ENCODE measurements at regions not wholly inside any gene's neighbourhood (a gene's known extent, or its start where the extent isn't known, plus 50 kb on each side); places are given as distances from the start of the nearest gene placed in this dataset.
"Not testable (repeated sequence)": the region's sequence is repeated elsewhere in the genome, so short reads cannot be mapped to it uniquely, and the experiment has no call there.

DNA sequence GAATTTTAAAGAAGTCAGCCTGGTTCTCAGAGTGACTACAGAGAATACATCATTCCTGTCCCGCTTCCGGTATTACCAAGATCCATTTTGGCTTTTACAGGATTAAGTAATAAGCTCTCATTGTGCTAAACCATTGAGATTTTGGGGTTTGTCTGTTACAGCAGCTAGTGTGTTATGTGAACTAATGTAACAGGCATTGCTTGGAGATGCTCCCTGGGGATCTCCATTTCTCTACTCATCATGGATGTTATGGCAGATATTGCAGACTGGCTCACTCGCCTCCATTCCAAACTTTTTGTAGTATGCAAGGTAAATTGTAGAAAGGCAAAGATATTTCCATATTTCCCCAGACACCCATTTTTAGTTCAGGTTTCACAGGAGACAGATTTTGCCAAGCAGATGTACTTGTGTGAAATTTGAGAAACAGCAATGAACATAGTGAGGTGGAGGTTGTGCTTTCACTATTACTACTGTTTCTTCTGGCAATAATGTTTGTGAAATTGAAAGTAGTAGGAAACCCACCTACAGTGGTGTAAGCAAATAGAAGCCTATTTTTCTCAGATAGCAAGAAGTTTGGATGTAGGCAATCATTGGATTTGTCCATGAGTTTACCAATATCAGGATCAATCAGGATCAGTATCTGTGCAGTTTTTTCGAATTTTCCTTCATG lies 177.1 kb upstream of the GALNT15 start:
- DNase-seq = no peak

DNA sequence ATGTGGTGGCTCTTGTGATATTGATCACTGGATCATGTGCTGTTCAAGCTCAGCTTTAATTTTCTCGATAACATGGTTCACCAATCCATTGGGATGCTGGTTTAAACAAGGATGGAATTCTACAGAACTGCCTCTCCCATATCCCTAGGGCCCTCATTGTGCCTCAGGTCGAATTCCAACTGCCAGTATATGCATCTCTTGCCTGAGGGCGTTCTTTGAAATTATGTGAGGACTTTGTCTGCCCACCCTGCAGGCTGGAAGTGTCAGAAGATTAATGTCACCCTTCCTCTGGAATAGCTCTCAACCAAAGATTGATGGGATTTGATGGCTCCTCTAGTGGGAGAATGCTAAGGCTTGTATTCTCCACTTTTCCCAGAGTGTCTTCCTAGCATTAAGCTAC lies 175.6 kb upstream of the GALNT15 start:
- no peak for DNase-seq

DNA sequence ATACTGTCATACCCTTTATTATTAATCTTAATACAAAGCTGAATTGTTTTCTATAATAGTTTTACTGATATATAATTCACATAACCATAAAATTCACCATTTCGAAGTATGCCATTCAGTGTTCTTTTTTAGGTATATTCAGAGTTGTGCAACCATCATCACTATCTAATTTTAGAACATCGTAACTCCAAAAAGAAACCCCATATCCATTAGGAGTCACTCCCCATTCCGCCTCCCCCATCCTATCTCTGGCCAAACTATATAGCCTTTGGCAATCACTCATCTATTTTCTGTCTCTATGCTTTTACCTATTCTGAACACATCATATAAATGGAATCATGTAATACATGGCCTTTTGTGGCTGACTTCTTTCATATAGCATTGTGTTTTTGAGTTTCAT lies 169.7 kb upstream of the GALNT15 start:
- DNase-seq = no peak

DNA sequence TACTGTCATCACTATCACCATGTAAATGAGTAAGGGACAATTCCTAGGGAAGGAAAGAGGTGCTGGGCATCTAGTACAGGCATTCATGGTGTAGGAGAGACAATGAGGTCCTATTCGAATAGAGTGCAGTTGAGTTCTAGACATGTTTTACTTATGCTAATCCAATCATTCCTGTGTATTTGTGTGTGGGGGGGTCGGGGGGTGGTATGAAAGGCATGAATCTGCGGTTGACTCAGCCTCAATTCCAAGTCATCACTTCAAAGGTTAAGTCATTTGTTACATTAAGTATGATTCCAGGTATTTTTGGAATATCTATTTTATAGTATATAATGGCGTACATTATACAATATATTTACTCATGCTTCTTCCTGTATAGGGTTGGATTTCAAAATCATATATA lies 163.1 kb upstream of the GALNT15 start:
- DNase-seq = no peak

GRCh38 chr3:16012086-16012485 lies 162.4 kb upstream of the GALNT15 start:
- DNase-seq = no peak

- no peak for DNase-seq
Measured at GRCh38 chr3:16013568-16013967, 160.9 kb upstream of the GALNT15 start.

GRCh38 chr3:16021801-16022200 lies 152.7 kb upstream of the GALNT15 start:
- DNase-seq = not testable (repeated sequence)

GRCh38 chr3:16023881-16024280 lies 150.6 kb upstream of the GALNT15 start:
- not testable (repeated sequence) for DNase-seq

DNA sequence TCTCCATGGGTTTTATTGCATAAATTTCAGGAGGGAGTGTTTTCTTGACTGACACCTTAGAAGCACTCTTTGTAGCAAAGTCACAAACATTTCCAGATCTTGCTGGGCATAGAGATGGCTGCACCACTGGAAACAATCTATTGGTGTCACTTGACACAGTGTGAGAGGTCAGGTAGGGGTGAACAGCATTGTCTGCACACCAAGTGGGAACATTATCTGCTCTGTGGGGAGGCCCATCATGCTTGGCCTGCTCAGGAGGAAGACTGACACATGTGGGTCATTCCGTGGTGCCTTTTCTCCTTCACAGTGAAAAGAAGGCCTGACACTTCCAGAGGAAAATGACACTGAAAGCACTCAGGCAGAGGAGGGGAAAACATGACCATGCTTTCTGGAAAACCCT lies 149.9 kb upstream of the GALNT15 start:
- DNase-seq = no peak

- DNase-seq = no peak
Measured at GRCh38 chr3:16026753-16027152, 147.7 kb upstream of the GALNT15 start.

GRCh38 chr3:16028604-16029003 lies 145.9 kb upstream of the GALNT15 start:
- DNase-seq = no peak

DNA sequence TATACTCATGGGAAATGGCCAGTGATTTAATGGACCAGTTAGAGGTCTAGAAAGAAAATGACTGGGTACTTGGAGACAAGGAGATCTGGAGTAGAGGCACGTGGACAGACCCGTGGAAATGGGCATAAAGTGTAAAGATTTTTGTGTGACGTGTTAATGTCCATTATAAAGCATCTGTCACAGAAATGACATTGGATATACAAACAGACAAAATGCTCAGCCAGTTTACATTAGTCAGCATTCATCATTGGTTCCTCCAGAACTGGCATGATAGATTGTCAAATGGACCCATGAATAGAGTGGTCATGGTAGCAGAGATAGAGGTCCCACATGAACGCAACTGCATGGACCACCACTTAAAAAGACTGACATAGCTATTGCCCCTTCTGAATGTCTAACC lies 144.1 kb upstream of the GALNT15 start:
- no peak for DNase-seq

DNA sequence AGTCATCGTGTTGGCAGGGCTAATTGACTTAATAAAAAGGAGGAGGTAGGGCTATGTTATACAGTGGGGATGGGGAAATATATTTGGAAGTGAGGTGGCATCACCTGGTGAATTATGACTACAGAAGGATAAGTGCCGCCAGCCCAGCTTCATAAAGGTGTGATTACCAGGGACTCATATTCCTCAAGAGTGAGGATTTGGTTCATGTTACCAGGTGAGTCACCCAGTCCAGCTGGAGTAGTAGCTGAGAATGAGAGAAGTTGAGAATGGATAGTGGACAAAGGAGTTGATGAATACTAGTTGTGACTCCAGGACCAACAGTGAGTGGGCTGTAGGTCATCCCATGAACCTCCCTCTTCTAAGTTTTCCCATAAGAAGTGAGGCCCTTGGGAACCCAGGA lies 143.0 kb upstream of the GALNT15 start:
- DNase-seq = no peak

GRCh38 chr3:16033889-16034687 lies 140.4 kb upstream of the GALNT15 start:
- no peak for DNase-seq

GRCh38 chr3:16040991-16041390 lies 133.5 kb upstream of the GALNT15 start:
- DNase-seq = no peak

GRCh38 chr3:16048435-16049318 lies 125.8 kb upstream of the GALNT15 start:
- DNase-seq = peak; percentile 58

- no peak for DNase-seq
Measured at GRCh38 chr3:16050641-16051467, 123.6 kb upstream of the GALNT15 start.

DNA sequence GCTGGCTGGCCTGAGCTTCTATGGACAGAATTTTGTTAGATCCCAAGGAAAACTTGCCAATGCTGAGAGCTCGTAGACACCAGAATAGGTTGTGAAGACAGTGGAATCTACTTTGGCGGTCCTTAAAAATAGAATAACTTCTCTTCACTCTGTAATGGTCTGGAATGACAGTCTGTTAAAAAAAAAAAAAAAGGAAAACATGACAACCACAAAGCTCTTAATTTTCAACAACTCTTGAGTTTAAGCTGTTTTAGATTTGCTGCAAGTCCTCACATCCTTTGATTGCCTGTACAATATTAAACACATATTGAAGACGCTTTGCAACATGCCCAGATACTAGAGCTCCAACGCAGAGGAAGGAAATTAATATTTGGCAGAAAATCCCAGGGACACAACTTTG lies 122.8 kb upstream of the GALNT15 start:
- no peak for DNase-seq

GRCh38 chr3:16052964-16053363 lies 121.5 kb upstream of the GALNT15 start:
- DNase-seq = no peak

GRCh38 chr3:16053794-16054193 lies 120.7 kb upstream of the GALNT15 start:
- no peak for DNase-seq

DNA sequence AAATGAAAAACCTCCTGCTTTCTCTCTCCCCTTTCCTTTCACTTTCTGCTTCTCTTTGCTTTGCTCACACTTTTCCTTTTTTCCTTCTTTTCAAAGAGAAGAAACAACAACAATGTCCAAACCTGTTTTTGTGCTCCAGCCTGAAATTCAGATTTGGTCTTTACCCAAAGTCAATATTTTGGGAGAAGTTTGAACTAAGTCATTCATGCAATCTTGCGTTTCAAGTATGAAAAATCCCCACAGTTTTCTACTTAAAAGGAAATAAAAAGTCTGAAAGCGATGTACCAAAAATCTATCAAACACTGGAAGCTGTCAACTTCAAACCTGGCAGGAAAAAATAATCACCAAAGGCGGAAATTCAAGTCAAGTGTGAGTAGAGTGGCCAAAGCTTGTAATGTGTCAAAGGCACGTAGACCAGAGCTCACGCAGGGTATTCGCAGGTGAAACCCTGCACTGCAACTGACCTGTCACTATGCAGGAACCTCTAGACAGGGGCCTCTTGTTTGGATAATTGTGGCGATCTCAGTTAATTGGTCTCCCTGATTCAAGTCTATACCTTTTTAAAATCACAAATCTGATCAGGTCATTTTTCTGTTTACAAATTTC lies 118.8 kb upstream of the GALNT15 start:
- no peak for DNase-seq

GRCh38 chr3:16056217-16056616 lies 118.3 kb upstream of the GALNT15 start:
- DNase-seq = no peak

Data from NCI-H1694 (cell line).